HL-60 (cell line): ENCODE measurements at regions not wholly inside any gene's neighbourhood (a gene's known extent, or its start where the extent isn't known, plus 50 kb on each side); places are given as distances from the start of the nearest gene placed in this dataset.

Experiments
- CTCF ChIP-seq: IDR thresholded peaks from one replicate; pipeline ENCODE4 v1.5.1; 2011; ENCODE audit warnings: low read length, control low read depth, inconsistent platforms; ENCODE audit not compliant: insufficient read depth
- POLR2AphosphoS5 ChIP-seq: IDR thresholded peaks from 2 replicates; pipeline ENCODE4 v1.6.1; 2012; ENCODE audit warnings: low read depth
- SPI1 ChIP-seq: IDR thresholded peaks from 2 replicates; pipeline ENCODE4 v1.6.1; 2012; ENCODE audit warnings: low read depth, mild to moderate bottlenecking, borderline replicate concordance

DNA sequence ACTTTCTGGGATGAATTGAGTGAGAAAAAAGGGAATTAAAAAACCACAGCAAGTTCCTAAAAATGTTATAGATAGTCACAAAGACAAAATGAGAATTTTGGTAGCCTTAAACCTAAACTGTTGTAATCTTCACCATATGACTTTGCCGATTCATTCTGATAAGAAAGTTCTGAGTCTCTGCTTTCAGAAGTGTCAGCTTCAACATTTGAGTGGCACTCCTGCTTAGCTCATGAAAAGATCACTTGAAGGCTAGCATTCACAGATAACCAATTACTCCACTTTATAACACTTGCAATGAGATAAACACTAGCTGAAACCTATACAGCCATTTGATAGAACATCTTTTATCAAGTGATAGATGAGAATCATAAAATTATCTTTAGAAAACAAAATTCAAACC is 288.1 kb upstream of the POU1F1 start:
- TF ChIP-seq SPI1 (no peak), POLR2AphosphoS5 (no peak), CTCF (no peak)
